ENCODE measurements at regions not wholly inside any gene's neighbourhood (a gene's known extent, or its start where the extent isn't known, plus 50 kb on each side); places are given as distances from the start of the nearest gene placed in this dataset.

- no peaks in the 10 kb centered on the region for H3K9me3 ChIP-seq
- H3K4me3 ChIP-seq, result no peak overlapping the region
- ChIA-PET POLR2A (no interaction called here), CTCF (no interaction called here)
- no peaks in the 10 kb centered on the region for H3K4me1 ChIP-seq
- DNase-seq (ENCODE audit: low read depth in 1 of 2, low spot score in 1 of 2) (no peak), ATAC-seq (no peak), FAIRE-seq (no peak)
- WGBS (ENCODE audit: missing lambda C conversion rate), result 0% methylated on average over 2 of the region's 2 CpGs
- H3K4me2 ChIP-seq, result no peak overlapping the region
- TF ChIP-seq POLR2A (IDR thresholded peaks at IDR 0.05; ENCODE audit: low read length) (no peak), HOXB5 (CRISPR knock-in tag; IDR thresholded peaks at IDR 0.05) (no peak), ZC3H11A (IDR thresholded peaks at IDR 0.05) (no peak), SREBF2 (IDR thresholded peaks at IDR 0.05) (no peak), FOSB (CRISPR knock-in tag; IDR thresholded peaks at IDR 0.05) (no peak)
- H3K27ac ChIP-seq, result no peak overlapping the region
These were observed 321.9 kb downstream of the HS3ST1 start for GRCh38 chr4:11106759-11107158.

GRCh38 chr4:11106190-11106589, 322.5 kb downstream of the HS3ST1 start:
- no peaks in the 10 kb centered on the region for H3K4me1 ChIP-seq
- no peaks in the 10 kb centered on the region for H3K9me3 ChIP-seq
- no peak overlapping the region for H3K4me3 ChIP-seq
- TF ChIP-seq NFE2L2 (conservative IDR thresholded peaks at IDR 0.05; ENCODE audit: low read length), result no peak
- no peak overlapping the region for H3K27ac ChIP-seq
- no peak overlapping the region for H3K4me2 ChIP-seq
- CTCF ChIA-PET, result interaction anchor here (0.6 kb wide), 1 partner anchor 778 kb away, joined by 3 read pairs; no protein-coding TSS in a partner anchor
- no peak for ATAC-seq
- POLR2A ChIA-PET, result no interaction called here
- DNase-seq (ENCODE audit: low read depth in 1 of 2, low spot score in 1 of 2), result no peak
- no peak for FAIRE-seq

- DNase-seq (ENCODE audit: low read depth in 1 of 2, low spot score in 1 of 2) (no peak), FAIRE-seq (no peak), ATAC-seq (no peak)
- WGBS (ENCODE audit: missing lambda C conversion rate), result 6% methylated on average over 3 of the region's 3 CpGs
- no peaks in the 10 kb centered on the region for H3K9me3 ChIP-seq
- H3K4me3 ChIP-seq, result no peak overlapping the region
- no peak overlapping the region for H3K4me2 ChIP-seq
- no peak for TF ChIP-seq CEBPB (IDR thresholded peaks at IDR 0.05)
- no peak for TF ChIP-seq HOXB13 (CRISPR knock-in tag; IDR thresholded peaks at IDR 0.05; ENCODE audit: low read depth)
- ChIA-PET POLR2A (no interaction called here), CTCF (no interaction called here)
- no peak overlapping the region for H3K27ac ChIP-seq
- H3K4me1 ChIP-seq, result no peaks in the 10 kb centered on the region
These were observed 323.0 kb downstream of the HS3ST1 start for GRCh38 chr4:11105715-11106114.

- whole genome bisulfite sequencing (ENCODE audit: missing lambda C conversion rate), result 2% methylated on average over 3 of the region's 3 CpGs
These were observed 330.2 kb downstream of the HS3ST1 start for GRCh38 chr4:11098461-11098860.

GRCh38 chr4:11097725-11098124, 331.0 kb downstream of the HS3ST1 start:
- Histone ChIP-seq H3K9me3 (no peaks in the 10 kb centered on the region), H3K4me3 (no peak overlapping the region), H3K4me2 (no peak overlapping the region), H3K4me1 (no peaks in the 10 kb centered on the region), H3K27ac (no peak overlapping the region)
- TF ChIP-seq SREBF2 (IDR thresholded peaks at IDR 0.05) (no peak), BHLHE40 (IDR thresholded peaks at IDR 0.05; ENCODE audit: low read depth, low read length) (no peak), RNF2 (IDR thresholded peaks at IDR 0.05; ENCODE audit: borderline replicate concordance, low read depth) (no peak), USF2 (IDR thresholded peaks at IDR 0.05) (no peak), NFE2L2 (conservative IDR thresholded peaks at IDR 0.05; ENCODE audit: low read length) (no peak), RCOR1 (IDR thresholded peaks at IDR 0.05; ENCODE audit: low read depth, low read length) (no peak), HOXA7 (CRISPR knock-in tag; IDR thresholded peaks at IDR 0.05) (no peak), MAFK (IDR thresholded peaks at IDR 0.05; ENCODE audit: partially characterized antibody) (no peak), ZSCAN20 (CRISPR knock-in tag; IDR thresholded peaks at IDR 0.05) (no peak)
- FAIRE-seq (no peak), ATAC-seq (no peak), DNase-seq (ENCODE audit: low read depth in 1 of 2, low spot score in 1 of 2) (no peak)
- WGBS (ENCODE audit: missing lambda C conversion rate), result 31% methylated on average over 2 of the region's 2 CpGs
- POLR2A ChIA-PET, result no interaction called here
- CTCF ChIA-PET, result interaction anchor here (0.8 kb wide), 1 partner anchor 497 kb away, joined by 3 read pairs; no protein-coding TSS in a partner anchor

More at GRCh38 chr4:11098461-11098860, 330.2 kb downstream of the HS3ST1 start:
- POLR2A ChIA-PET, result no interaction called here
- Histone ChIP-seq H3K27ac (no peak overlapping the region), H3K4me2 (no peak overlapping the region), H3K4me1 (no peaks in the 10 kb centered on the region), H3K9me3 (no peaks in the 10 kb centered on the region), H3K4me3 (no peak overlapping the region)
- CTCF ChIA-PET, result no interaction called here
- TF ChIP-seq NFE2L2 (conservative IDR thresholded peaks at IDR 0.05; ENCODE audit: low read length), result no peak
- TF ChIP-seq GATA3 (IDR thresholded peaks at IDR 0.05; ENCODE audit: borderline replicate concordance), result no peak
- TF ChIP-seq JUNB (IDR thresholded peaks at IDR 0.05), result no peak
- TF ChIP-seq CHD2 (IDR thresholded peaks at IDR 0.05; ENCODE audit: low read length, partially characterized antibody), result no peak
- TF ChIP-seq JUN (IDR thresholded peaks at IDR 0.05), result no peak
- TF ChIP-seq MAFK (IDR thresholded peaks at IDR 0.05; ENCODE audit: partially characterized antibody), result no peak
- no peak for TF ChIP-seq RCOR1 (IDR thresholded peaks at IDR 0.05; ENCODE audit: low read depth, low read length)
- TF ChIP-seq, protein P1, sequence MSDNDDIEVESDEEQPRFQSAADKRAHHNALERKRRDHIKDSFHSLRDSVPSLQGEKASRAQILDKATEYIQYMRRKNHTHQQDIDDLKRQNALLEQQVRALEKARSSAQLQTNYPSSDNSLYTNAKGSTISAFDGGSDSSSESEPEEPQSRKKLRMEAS (IDR thresholded peaks at IDR 0.05), result no peak
- TF ChIP-seq, protein P2, sequence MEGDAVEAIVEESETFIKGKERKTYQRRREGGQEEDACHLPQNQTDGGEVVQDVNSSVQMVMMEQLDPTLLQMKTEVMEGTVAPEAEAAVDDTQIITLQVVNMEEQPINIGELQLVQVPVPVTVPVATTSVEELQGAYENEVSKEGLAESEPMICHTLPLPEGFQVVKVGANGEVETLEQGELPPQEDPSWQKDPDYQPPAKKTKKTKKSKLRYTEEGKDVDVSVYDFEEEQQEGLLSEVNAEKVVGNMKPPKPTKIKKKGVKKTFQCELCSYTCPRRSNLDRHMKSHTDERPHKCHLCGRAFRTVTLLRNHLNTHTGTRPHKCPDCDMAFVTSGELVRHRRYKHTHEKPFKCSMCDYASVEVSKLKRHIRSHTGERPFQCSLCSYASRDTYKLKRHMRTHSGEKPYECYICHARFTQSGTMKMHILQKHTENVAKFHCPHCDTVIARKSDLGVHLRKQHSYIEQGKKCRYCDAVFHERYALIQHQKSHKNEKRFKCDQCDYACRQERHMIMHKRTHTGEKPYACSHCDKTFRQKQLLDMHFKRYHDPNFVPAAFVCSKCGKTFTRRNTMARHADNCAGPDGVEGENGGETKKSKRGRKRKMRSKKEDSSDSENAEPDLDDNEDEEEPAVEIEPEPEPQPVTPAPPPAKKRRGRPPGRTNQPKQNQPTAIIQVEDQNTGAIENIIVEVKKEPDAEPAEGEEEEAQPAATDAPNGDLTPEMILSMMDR (IDR thresholded peaks at IDR 0.05), result no peak
- no peak for TF ChIP-seq BHLHE40 (IDR thresholded peaks at IDR 0.05; ENCODE audit: low read depth, low read length)
- FAIRE-seq, result no peak
- ATAC-seq, result no peak
- no peak for DNase-seq (ENCODE audit: low read depth in 1 of 2, low spot score in 1 of 2)

All from A549 (cell line).